ENCODE measurements at regions not wholly inside any gene's neighbourhood (a gene's known extent, or its start where the extent isn't known, plus 50 kb on each side); places are given as distances from the start of the nearest gene placed in this dataset.
A peak's percentile ranks its signal among the peaks of the same experiment; 100 is the strongest.

GRCh38 chr11:19437760-19438159 lies 197.0 kb upstream of the E2F8 start:
- Histone ChIP-seq H3K9me3 (peaks cover 0 to 5% (median 0%) of the 10 kb centered on the region in 12 donors), H3K4me3 (no peak overlapping the region), H3K4me1 (peaks cover 0 to 15% (median 4%) of the 10 kb centered on the region in 12 donors), H3K27me3 (no peaks in the 10 kb centered on the region), H3K36me3 (no peaks in the 10 kb centered on the region), H3K27ac (no peak overlapping the region)
- DNase-seq = no peak
- intact Hi-C loops (cut with DNase I) = no loop called here
- no peak for TF ChIP-seq POLR2A (IDR thresholded peaks at IDR 0.05)
- TF ChIP-seq CTCF (IDR thresholded peaks at IDR 0.05) = no peak
- WGBS, 4 donors = 65 to 73% (median 67%) methylated on average over 1 of the region's 1 CpG
- no peak for ATAC-seq

DNA sequence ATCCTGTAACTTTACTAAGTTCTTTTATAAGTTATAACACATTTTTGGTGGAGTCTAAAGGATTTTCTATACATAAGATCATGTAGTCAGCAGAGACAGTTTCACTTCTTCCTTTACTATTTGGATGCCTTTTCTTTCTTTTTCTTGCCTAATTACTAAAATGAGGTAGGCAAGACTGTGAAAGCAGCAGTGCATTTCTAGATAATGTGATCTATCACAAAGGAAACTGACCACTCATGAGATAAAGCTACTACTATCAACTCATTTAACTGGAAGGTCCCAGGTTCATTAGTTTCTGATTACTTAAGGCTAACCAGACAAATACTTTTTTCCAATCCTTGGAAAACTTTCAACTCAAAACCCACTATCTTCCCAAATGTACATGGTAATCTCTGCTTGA lies 196.2 kb upstream of the E2F8 start:
- TF ChIP-seq POLR2A (IDR thresholded peaks at IDR 0.05) = no peak
- TF ChIP-seq CTCF (IDR thresholded peaks at IDR 0.05) = no peak
- Histone ChIP-seq H3K4me1 (peaks cover 0 to 12% (median 2%) of the 10 kb centered on the region in 12 donors), H3K4me3 (no peak overlapping the region), H3K9me3 (peaks cover 0 to 5% (median 0%) of the 10 kb centered on the region in 12 donors), H3K27ac (no peak overlapping the region), H3K36me3 (no peaks in the 10 kb centered on the region), H3K27me3 (no peaks in the 10 kb centered on the region)
- DNase-seq = no peak
- ATAC-seq = no peak
- intact Hi-C loops (cut with DNase I) = no loop called here

DNA sequence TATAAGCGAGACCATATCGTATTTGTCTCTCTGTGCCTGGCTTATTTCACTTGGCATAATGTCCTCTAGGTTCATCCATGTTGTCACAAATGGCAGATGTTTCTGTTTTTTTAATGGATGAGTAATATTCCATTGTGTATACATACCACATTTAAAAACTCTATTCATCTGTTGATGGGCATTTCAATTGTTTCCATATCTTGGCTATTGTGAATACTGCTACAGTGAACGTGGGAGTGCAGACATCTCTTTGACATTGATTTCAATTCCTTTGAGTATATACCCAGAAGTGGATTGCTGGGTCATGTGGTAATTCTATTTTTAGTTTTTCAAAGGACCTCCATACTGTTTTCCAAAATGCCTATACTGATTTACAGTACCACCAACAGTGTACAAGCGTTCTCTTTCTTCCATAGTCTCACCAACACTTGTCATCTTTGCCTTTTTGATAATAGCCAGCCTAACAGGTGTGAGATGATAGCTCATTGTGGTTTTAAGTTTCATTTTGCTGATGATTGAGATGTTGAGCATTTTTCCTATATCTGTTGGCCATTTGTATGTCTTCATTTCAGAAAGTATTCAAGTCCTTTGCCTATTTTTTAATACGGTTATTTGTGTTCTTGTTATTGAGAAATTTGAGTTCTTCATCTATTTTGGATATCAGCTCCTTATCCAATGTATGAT lies 194.7 kb upstream of the E2F8 start:
- 87 to 91% (median 88%) methylated on average over 5 of the region's 5 CpGs for WGBS, 4 donors

DNA sequence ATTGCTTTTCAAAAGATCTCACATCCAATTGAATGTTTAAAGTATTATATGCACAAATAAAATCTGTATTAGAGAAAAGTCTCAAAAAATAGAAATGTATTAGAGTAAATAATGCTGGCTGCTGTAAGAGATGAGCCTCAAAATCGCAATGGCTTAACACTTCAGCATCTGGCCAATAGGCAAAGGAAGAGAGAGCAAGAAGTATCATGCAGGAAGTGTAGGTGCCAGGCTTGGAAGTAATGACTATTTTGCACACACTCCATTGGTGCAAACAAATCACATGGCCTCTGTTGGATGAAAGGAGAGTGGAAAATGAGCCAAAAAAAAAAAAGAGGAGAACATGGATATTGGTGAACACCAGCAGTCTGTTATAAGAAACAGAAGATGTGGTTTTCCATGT lies 193.0 kb upstream of the E2F8 start:
- intact Hi-C loops (cut with DNase I) = no loop called here
- ATAC-seq (no peak), DNase-seq (no peak)
- peaks cover 0 to 5% (median 0%) of the 10 kb centered on the region in 9 donors for H3K27me3 ChIP-seq
- H3K4me3 ChIP-seq = no peak overlapping the region
- H3K27ac ChIP-seq = peak overlapping the region in 1 of 12 donors; percentile 40
- WGBS, 4 donors = 75 to 88% (median 81%) methylated on average over 1 of the region's 1 CpG
- no peak for TF ChIP-seq POLR2A (IDR thresholded peaks at IDR 0.05)
- peaks cover 0 to 5% (median 0%) of the 10 kb centered on the region in 12 donors for H3K9me3 ChIP-seq
- H3K4me1 ChIP-seq = peaks cover 0 to 12% (median 0%) of the 10 kb centered on the region in 12 donors
- H3K36me3 ChIP-seq = no peaks in the 10 kb centered on the region

More for the DNA sequence above, 194.7 kb upstream of the E2F8 start:
- Histone ChIP-seq H3K27ac (no peak overlapping the region), H3K36me3 (no peaks in the 10 kb centered on the region), H3K27me3 (no peaks in the 10 kb centered on the region), H3K9me3 (peaks cover 0 to 5% (median 0%) of the 10 kb centered on the region in 12 donors), H3K4me3 (no peak overlapping the region), H3K4me1 (peaks cover 0 to 12% (median 0%) of the 10 kb centered on the region in 12 donors)
- ATAC-seq (no peak), DNase-seq (no peak)
- TF ChIP-seq POLR2A (IDR thresholded peaks at IDR 0.05) (no peak), CTCF (IDR thresholded peaks at IDR 0.05) (no peak)
- intact Hi-C loops (cut with DNase I) = no loop called here
